SU-DHL-6 (cell line): ENCODE measurements at regions not wholly inside any gene's neighbourhood (a gene's known extent, or its start where the extent isn't known, plus 50 kb on each side); places are given as distances from the start of the nearest gene placed in this dataset.

ENCODE experiments used
- H2AFZ ChIP-seq: fragments of 200-600 bp; sonication (generic); 2 replicates; pipeline ENCODE4 v1.6.1; 2014; ENCODE audit warnings: low read depth, mild to moderate bottlenecking, moderate library complexity, mixed read lengths, antibody characterized with exemption, low read length; ENCODE audit not compliant: severe bottlenecking
- H3F3A ChIP-seq: fragments of 200-600 bp; shearing (Covaris generic); 2 replicates; pipeline ENCODE4 v1.6.0; 2016; ENCODE audit warnings: antibody characterized with exemption, mild to moderate bottlenecking; ENCODE audit not compliant: insufficient read depth
- H3K27ac ChIP-seq: fragments of 200-600 bp; sonication (generic); 2 replicates; pipeline ENCODE4 v1.5.1; 2016; ENCODE audit warnings: low read depth, mild to moderate bottlenecking, low read length, moderate library complexity, mixed read lengths
- H3K27me3 ChIP-seq: fragments of 200-600 bp; sonication (generic), shearing (Covaris generic); 2 replicates; pipeline ENCODE4 v1.6.0; 2014; ENCODE audit warnings: mild to moderate bottlenecking, low read length
- H3K36me3 ChIP-seq: fragments of 200-600 bp; sonication (generic); 2 replicates; pipeline ENCODE4 v1.6.1; 2014; ENCODE audit warnings: mild to moderate bottlenecking, low read length, mixed read lengths
- H3K4me2 ChIP-seq: fragments of 300-600, 200-600 bp; shearing (Covaris generic), sonication (generic); 2 replicates; pipeline ENCODE4 v1.6.0; 2014; ENCODE audit warnings: low read length, low read depth, mild to moderate bottlenecking; ENCODE audit not compliant: poor library complexity, severe bottlenecking
- H3K4me3 ChIP-seq: fragments of 200-600 bp; sonication (generic); 2 replicates; pipeline ENCODE4 v1.5.1; 2014; ENCODE audit warnings: antibody characterized with exemption, low read length, mild to moderate bottlenecking, mixed read lengths; ENCODE audit not compliant: insufficient read depth, poor library complexity, severe bottlenecking
- H3K79me2 ChIP-seq: fragments of 200-600 bp; sonication (generic); 2 replicates; pipeline ENCODE4 v1.6.1; 2014; ENCODE audit warnings: mild to moderate bottlenecking, low read length, moderate library complexity; ENCODE audit not compliant: insufficient read depth
- H3K9ac ChIP-seq: fragments of 200-600 bp; sonication (generic); 2 replicates; pipeline ENCODE4 v1.7.0; 2014; ENCODE audit warnings: mild to moderate bottlenecking, low read length
- H3K9me2 ChIP-seq: fragments of 200-600 bp; sonication (generic); replicated peaks from 2 replicates; pipeline ENCODE4 v1.6.1; 2014; ENCODE audit warnings: low read length; ENCODE audit not compliant: insufficient read depth
- H3K9me3 ChIP-seq: fragments of 200-600 bp; sonication (generic); 2 replicates; pipeline ENCODE4 v1.6.1; 2014; ENCODE audit warnings: low read length, mixed read lengths; ENCODE audit not compliant: insufficient read depth
- H4K20me1 ChIP-seq: fragments of 200-600 bp; sonication (generic); 2 replicates; pipeline ENCODE4 v1.6.1; 2014; ENCODE audit warnings: low read depth, mild to moderate bottlenecking, antibody characterized with exemption, low read length, moderate library complexity, mixed read lengths
- EZH2phosphoT487 ChIP-seq: fragments of 200-600 bp; sonication (generic), shearing (Covaris generic); conservative IDR thresholded peaks from 2 replicates; pipeline ENCODE4 v1.6.1; 2018; ENCODE audit warnings: mild to moderate bottlenecking, antibody characterized with exemption, low read length, moderate library complexity, mixed read lengths
- TF ChIP-seq, protein P1 (sequence below): fragments of 200-600 bp; sonication (generic); IDR thresholded peaks from one replicate; pipeline ENCODE4 v1.5.1; 2017; ENCODE audit warnings: antibody characterized with exemption, mild to moderate bottlenecking, low read length, moderate library complexity; ENCODE audit not compliant: insufficient read depth, poor library complexity, severe bottlenecking

DNA sequence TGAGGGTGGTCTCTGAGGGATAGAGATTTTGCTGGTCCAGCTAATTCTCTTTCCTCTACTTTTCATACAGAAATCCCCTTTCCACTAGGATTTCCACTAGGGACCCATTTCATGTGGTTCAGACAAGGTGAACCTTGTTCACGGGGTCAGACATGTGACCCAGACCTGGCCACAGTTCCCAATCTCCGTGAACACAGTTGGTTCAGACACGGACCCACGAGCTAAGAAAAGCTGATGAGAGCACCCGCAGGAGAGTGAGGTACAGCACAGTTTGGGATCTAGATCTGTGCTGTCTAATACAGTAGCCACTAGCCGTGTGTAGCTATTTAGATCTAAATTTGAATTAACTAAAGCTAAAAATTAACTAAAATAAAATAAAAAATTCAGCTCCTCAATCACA is 88.1 kb downstream of the AXIN2 start:
- no peak overlapping the region for H2AFZ ChIP-seq
- no peak overlapping the region for H3K4me2 ChIP-seq
- no peaks in the 10 kb centered on the region for H3K9me2 ChIP-seq
- no peaks in the 10 kb centered on the region for H3K9me3 ChIP-seq
- H3K4me3 ChIP-seq = no peak overlapping the region
- no peak overlapping the region for H3K27ac ChIP-seq
- H3K79me2 ChIP-seq = no peaks in the 10 kb centered on the region
- H3K27me3 ChIP-seq = no peaks in the 10 kb centered on the region
- H3K36me3 ChIP-seq = no peaks in the 10 kb centered on the region
- TF ChIP-seq, protein P1, sequence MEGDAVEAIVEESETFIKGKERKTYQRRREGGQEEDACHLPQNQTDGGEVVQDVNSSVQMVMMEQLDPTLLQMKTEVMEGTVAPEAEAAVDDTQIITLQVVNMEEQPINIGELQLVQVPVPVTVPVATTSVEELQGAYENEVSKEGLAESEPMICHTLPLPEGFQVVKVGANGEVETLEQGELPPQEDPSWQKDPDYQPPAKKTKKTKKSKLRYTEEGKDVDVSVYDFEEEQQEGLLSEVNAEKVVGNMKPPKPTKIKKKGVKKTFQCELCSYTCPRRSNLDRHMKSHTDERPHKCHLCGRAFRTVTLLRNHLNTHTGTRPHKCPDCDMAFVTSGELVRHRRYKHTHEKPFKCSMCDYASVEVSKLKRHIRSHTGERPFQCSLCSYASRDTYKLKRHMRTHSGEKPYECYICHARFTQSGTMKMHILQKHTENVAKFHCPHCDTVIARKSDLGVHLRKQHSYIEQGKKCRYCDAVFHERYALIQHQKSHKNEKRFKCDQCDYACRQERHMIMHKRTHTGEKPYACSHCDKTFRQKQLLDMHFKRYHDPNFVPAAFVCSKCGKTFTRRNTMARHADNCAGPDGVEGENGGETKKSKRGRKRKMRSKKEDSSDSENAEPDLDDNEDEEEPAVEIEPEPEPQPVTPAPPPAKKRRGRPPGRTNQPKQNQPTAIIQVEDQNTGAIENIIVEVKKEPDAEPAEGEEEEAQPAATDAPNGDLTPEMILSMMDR = no peak
- TF ChIP-seq EZH2phosphoT487 = no peak
- H3K9ac ChIP-seq = no peak overlapping the region
- H4K20me1 ChIP-seq = no peaks in the 10 kb centered on the region
- no peaks in the 10 kb centered on the region for H3F3A ChIP-seq

DNA sequence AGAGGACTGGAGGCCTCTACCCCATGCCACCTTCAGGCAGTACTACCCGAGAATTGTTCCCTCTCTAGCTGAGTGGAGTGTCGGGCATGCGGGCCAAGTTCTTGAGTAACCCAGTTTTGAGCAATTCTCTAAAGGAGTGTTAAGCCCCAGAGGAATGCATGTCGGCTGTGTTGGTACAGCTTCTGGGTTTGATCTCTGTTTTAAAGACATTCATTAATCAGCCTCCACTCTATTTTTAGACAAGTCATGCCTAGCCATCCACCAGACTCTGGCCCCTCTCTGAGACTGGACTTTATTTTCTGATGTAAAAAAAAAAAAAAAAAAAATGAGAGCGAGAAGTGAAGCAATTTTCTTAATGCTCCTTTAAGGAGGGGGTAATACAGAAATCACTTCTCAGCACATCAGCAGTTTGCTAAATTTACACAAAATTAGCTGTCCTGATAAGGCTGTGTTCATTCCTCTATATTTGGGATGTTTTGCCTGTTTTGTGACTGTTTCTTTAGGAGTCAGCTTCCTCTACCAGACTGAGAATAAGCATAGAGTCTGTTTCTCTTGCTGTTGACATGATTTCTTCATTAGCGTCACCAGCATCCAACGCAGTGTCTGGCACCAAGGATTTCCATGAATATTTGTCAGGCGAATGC is 88.7 kb downstream of the AXIN2 start:
- H3K4me3 ChIP-seq = no peak overlapping the region
- TF ChIP-seq EZH2phosphoT487 = no peak
- TF ChIP-seq, protein P1 = no peak
- no peaks in the 10 kb centered on the region for H3K36me3 ChIP-seq
- no peaks in the 10 kb centered on the region for H3K9me3 ChIP-seq
- no peaks in the 10 kb centered on the region for H3K27me3 ChIP-seq
- no peaks in the 10 kb centered on the region for H3F3A ChIP-seq
- H3K27ac ChIP-seq = no peak overlapping the region
- no peak overlapping the region for H3K4me2 ChIP-seq
- no peak overlapping the region for H3K9ac ChIP-seq
- no peak overlapping the region for H2AFZ ChIP-seq
- no peaks in the 10 kb centered on the region for H3K79me2 ChIP-seq
- H4K20me1 ChIP-seq = no peaks in the 10 kb centered on the region
- no peaks in the 10 kb centered on the region for H3K9me2 ChIP-seq

DNA sequence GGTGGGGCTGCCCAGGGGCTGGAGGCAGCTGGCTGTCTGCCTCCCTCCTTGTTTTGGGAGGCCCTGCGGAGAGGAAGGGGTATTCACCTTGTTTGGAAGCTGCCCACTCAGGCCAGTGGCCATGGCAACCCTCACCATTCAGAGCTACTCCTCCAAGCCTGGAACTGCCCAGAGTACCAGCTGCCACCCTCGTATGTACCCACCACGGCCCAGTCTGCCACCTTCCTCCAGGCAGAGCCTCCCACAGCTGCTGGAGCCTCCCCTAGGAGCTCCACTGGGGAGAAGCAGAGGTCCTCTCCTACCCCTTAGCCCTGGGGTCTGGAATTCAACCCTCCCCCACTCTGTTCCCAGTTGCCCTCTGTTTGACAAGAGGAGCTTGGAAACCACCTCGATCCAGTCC is 90.7 kb downstream of the AXIN2 start:
- H4K20me1 ChIP-seq = no peaks in the 10 kb centered on the region
- TF ChIP-seq EZH2phosphoT487 = no peak
- TF ChIP-seq, protein P1 = no peak
- no peaks in the 10 kb centered on the region for H3K27me3 ChIP-seq
- no peak overlapping the region for H3K9ac ChIP-seq
- H2AFZ ChIP-seq = no peak overlapping the region
- no peaks in the 10 kb centered on the region for H3K9me2 ChIP-seq
- no peaks in the 10 kb centered on the region for H3K36me3 ChIP-seq
- H3K79me2 ChIP-seq = no peaks in the 10 kb centered on the region
- no peak overlapping the region for H3K4me2 ChIP-seq
- H3K4me3 ChIP-seq = no peak overlapping the region
- H3F3A ChIP-seq = no peaks in the 10 kb centered on the region
- H3K9me3 ChIP-seq = no peaks in the 10 kb centered on the region
- H3K27ac ChIP-seq = no peak overlapping the region
